GM18508 (cell line): ENCODE measurements at regions not wholly inside any gene's neighbourhood (a gene's known extent, or its start where the extent isn't known, plus 50 kb on each side); places are given as distances from the start of the nearest gene placed in this dataset.

ENCODE experiments used
- ATAC-seq: cut with Tn5 transposase; IDR thresholded peaks from one replicate; pipeline ENCODE4 v1.9.1; 2021; ENCODE audit warnings: moderate number of reproducible peaks; ENCODE audit not compliant: insufficient read depth, unreplicated experiment

DNA sequence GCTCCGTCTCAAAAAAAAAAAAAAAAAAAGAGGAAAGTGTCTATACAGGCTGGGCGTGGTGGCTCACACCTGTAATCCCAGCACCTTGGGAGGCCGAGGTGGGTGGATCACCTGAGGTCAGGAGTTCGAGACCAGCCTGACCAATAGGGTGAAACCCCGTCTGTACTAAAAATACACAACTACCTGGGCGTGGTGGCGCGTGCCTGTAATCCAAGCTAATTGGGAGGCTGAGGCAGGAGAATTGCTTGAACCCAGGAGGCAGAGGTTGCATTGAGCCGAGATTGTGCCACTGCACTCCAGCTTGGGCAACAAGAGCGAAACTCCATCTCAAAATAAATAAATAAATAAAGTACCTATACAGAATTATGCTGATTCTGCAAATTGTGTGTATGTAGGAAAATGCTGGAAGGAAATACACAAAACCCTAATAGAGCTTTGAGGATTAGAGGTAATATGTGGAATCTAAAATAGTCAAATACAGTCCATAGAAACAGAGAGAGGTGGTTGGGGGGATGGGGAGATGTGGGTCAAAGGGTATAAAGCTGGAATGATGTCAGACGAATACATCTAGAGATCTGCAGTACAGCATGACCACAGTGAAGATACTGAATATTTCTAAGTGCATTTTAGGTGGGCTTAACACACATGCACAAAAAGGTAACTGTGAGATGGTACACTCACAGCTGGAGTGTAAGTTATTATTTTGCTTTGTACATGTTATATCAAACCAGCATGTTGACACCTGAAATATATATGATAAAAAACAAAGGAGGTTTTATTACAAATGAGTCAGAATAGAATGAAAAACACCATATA, 174.5 kb upstream of the KLF14 start:
- no peak for ATAC-seq

DNA sequence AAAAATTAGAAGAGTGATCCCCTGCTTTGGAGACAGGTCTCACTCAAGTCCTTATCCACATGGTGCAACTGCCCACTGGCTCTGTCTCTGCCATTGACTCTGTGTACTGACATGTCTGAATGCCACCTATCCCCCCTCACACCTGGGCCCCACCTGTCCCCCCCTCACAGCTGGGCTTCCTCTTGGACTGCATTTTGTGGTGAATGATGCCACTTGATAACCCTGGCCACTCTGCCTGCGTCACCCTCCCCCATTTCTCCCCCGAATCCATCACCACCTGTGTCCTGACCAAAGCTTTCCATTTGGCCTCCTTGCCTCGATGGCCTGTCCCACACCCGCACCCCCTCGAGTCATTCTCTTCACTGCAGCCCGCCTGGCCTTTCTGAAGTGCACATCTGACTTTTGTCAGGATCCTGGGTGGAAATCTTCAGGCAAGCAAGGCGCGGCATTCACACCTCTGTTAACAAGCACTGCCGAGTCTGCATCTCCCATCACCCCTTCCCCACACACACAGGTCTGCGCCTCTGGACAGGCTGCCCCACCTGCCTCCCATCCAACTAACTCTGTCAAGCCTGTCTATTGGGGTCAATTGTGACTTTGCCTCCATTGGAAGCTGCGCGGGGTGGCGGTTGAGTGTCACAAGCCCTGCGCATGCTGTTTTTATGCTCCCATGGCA, 175.3 kb upstream of the KLF14 start:
- ATAC-seq = no peak

DNA sequence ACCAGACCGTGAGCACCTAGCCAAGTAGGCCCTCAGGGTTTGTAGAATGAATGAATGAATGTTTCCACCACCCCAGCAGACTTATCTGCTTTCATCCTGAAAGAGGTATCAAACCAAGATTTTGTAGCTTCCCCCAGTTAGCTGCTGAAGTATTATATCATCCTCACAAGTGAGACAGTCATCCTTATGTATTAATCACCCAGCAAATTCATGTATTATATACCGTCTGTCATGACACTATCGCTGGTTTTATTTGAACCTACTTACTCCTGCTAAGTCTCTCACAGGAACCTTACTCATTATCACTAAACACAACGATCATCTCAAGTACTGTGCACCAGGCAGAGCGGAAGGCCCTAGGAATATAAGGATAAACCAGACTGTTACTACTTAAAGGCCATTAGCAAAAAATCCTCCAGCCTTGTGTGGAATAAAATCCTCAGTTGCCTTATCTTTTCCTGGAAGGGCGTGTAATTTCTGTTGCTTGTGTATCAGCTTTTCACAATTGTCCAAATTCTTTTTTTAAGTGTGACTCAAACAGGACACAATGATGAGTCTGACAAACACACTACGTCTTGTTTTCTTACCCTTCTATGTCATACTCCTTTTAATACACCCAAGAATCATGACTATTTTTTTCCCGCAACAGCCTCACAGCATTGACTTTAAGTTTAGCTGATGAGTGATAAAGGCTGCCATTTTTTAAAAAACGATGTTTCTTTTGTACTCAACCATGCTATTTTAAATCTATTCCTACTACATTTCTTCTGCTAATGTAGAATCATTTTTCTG, 176.1 kb upstream of the KLF14 start:
- no peak for ATAC-seq

DNA sequence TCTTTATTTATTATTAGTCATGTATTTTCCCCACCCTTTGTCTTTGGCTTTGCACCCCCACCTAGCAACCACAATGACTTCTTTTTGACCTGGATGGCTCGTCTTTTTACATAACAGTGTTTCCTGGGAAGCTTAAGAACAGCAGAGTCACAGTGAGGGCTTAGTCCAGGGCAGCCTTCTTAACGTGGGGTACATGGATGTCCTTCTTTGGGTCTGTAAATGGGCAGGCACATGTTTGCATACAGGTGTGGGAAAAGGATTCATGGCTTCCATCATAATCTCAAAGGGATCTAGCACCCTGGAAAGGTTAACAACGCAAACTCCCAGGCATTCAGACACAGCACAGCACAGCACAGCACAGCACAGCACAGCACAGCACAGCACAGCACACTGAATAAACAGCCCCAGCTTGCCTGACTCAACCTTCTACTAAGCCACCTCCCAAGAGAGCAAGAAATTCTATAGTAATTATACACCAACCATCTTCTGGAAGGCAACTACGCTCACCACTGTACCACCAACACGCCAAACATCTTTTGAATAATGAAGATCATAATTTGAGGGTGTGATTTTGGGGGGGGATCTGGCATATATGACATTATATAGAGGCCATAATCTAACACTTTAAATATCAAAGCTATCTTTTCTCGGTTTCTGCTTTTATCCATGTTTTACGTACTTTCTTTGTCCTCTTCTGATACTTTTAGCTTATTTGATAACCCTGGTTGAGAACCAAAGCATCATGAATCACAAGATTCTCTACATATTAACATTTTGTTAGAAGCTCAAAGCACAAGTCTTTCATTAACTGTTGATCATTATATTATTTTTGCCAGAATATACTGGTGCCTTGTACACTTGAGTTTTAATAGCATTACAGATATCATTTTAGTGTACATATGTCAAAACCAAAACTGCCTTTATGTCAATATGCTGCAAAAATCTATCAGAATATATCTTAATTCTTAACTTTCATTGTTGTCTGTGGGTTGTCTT, 177.2 kb upstream of the KLF14 start:
- ATAC-seq = no peak

DNA sequence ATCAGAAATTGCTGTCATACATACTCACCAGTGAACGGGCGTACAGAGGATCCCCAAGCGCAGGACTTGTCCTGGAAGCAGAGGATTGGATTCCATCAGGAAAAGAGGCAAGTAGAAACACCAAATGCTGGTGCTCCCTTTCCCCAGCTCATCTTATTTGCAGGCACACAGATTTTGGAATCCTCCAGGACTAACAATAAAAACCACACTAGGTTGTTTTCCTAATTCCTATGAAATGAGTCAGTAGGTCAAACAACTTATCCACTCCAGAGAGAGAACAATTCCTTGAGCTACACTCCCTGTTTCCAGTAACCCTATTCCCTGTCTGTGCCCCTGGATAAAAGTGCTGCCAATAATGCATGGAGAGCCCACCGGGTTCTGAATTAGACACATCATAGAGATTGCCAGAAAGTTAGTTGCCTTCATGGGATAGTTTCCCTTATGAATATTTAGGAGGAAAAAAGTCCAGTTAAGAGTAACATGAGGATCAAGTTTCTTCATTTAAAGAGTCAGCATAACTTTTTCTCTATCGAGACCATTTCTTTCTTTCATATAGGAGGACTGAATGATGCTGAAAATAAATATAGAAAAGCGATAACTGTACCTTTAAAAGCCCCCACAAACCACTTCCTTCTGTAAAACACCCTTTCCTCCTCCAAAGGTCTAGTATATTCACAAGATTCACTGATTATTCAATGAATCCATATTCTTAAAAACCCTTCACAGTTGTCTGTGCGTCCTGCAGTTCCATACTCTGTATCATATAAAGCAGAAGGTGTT, 178.3 kb upstream of the KLF14 start:
- no peak for ATAC-seq

DNA sequence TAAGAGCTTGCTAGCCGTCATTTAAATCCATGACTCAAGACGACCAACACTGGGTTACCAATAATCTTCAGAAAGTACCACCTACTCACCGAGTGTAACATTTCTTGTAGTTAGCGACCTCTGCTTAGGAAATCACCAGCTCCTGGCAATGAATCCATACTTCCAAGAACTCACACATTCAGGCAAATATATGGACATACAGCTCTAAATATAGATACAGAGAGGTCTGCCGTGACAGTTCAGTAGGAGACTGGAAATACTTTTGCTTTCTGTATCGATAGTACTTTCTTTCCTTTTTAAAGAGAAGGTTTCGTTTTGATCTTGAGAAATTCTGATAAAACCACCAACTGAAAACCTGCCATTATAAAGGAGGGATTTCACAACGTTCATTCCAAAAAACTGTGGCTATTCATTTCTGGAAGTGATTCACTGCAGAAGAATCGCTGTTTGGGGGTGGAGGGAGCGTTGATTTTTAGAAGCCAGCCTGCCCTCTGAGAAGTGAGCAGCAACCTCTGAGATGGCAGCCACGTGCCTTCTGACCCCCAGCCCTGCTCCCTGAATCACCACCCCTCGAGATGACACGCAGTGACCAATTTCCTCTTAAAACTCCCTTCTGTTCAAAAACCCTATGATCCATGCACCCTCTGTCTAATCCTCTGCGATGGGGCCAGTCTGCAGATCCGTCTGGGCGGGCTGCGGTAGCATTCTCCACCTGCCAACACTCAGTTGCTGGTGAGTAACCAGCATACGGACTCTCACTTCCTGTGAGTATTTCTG, 179.0 kb upstream of the KLF14 start:
- ATAC-seq = peak; percentile 80

DNA sequence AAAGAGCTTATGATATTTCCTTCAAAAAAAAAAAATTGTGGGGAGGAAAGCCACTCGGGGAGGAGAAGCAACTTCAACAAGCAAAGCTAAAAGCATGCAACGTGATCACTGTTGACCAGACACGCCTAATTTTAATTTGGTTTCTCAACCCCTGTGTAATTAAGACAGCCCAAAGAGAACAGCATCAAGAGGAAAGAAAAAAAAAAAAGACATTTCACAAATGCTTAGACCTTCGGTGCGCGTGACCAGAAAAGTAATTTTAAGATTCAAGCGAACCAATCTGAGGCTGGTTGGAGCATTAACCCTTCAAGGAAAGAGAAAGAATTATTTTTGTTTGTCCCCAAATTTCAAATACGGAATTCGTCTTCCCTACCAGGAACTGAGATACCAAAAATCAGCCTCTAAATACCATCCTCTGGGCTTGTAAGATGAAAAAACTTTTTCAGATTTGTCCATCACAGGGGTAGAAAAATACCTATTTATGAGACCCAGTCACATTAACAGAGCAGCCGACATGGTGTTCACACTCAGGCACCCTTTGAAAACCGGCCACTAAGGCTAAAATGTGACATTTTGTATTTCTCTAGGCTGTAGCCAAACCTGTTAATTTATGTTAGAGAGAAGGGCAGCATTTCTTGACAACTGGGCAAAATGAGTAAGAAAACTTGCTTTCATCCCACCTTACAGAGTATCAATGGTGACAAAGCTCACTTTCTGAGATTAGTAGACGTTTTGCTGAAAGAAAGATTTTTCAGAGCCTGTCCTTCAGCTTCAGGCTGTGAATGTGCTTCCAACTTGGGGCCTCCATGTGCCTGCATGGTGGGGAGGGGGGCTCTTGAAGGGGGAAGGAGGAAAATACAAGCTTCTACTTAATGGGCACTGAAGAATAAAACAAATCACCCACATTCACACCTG, 179.9 kb upstream of the KLF14 start:
- ATAC-seq = no peak

DNA sequence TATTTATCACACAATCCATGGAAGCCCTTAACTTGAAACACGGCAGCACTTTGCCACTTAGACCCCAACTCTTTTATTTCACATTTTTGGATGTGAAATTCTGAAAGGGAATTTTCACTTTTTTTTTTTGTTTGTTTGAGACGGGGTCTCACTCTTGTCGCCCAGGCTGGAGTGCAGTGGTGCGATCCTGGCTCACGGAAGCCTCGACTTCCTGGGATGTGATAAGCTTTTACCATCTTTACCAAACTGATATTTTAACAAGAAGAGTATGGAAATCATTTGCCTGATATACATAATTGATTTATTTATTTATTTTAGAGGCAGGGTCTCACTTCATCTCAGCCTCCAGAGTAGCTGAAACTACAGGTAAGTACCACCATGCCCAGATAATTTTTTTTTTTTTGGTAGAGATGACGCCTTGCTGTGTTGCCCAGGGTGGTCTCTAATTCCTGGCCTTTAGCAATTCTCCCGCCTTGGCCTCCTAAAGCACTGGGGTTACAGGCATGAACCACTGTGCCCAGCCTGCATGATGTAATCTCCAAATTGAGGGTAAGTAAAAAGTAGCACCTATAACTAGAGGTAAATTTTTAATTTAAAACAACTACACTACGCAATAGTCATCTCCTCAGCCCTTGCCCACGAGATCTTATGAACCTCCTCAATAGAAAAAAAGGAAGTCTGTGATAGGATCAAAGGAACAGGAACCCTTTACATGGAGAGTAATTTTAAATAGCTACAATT, 180.7 kb upstream of the KLF14 start:
- no peak for ATAC-seq

DNA sequence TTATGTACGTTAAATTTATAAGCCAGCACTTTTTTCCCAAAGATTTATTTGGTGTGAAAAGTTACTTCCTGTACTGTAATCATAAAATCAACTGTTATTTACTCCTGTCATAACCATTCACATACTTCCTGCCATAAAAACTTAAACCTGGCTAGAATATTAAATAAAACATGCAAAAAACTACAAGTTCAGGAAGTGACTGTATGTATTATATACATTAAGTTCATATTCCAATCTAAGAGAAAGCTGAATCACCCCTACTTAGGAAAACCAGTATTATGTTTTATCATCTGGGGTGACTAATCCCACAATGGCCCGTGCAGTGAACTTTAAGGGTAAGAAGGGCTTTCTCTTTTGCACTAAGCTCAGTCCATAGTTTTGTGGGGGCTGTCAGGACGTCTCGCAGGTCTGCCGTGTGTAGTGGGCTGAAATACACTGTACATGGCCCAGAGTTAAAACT, 183.7 kb upstream of the KLF14 start:
- no peak for ATAC-seq

DNA sequence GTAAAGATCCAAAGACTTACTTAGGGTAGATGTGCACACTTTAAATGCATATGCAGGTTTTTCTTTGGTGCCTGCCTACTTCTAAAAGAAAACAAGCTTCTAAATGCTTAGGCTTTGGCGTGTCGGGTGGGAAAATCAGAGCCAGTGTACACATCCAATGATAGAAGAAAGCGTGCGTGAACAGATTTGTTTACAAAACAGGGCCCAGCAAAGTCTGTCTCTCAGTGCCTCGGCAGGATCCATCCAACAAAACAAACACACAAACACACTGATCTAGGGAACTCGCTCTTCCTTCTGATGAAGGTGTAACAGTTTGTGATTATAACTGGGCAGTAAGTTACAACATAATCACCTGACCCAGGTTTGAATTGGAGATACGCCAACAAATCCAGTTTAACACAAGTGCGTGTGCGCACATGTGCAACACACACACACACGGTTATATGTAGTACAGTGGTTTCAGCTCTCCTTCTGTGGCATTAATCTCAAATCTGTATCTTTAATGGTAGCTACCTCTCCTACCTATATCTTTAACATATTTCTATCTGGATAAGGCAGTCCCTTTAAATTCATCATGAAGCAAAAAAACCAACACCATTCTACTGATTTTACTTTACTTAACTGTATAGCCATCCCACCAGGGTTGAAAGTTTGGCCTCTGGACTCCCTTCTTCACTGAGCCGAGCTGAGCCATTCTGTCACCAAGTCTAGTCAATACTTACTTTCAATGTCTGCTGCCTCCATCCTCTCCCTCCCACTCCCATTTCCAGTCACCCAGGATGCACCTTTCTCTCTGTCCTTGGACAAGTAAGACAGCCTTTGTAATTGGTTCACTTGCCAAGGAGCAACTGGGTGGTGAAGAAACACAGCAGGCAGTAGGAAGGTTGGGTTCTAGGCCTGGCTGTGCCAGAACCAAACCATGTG, 184.4 kb upstream of the KLF14 start:
- ATAC-seq = no peak

DNA sequence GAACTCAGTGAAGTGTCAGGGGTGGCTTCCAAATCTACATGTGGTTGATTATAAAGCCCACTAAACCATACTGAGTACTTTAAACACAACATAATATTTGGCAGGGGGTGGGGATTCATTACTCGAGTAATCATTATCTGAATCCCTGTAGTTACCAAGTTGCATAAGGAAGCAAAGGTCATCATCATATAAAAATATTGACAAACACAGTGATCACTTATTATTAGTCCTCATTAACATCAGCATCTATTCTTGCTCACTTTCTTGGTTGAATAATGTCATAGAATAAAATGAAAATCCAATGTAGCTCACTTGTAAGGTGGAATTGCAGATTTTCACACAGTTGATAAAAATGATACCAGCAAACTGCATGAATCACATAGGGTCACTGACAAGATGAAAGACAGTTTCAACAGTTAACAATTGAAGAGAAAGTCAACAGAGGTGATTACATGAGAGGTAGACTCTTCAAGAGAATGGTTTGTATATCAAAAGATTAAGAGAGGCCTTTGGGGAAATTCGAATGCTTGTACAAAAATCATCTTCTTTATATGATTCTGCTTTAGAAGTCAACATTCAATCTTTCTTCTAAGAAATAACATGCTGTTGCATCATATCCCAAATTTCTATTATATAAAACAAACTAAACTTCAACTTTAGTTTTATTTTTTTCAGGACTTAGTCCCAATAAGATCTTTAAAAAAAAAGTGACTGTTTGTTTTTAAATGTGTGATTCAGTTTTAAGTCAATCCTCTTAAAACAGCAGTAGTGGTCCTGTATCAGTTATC, 185.5 kb upstream of the KLF14 start:
- ATAC-seq = no peak

DNA sequence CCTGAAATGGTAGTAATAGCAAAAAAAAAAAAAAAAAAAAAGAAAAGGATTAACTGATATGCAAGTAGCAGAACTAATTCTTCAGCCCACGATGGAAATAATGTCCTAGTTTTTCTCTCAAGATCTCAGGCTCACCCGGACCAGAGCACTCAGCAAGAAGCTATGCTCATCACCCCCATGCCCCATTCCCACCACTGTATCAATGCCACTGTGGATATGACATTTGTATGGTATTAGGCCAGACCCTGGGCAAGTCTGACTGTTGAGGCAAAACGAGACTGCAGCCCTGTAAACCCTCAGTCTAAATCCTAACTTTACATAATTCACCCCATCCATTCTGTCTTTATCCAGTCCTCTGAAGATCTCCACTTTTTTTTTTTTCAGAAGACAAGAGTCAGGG, 186.1 kb upstream of the KLF14 start:
- ATAC-seq = no peak

DNA sequence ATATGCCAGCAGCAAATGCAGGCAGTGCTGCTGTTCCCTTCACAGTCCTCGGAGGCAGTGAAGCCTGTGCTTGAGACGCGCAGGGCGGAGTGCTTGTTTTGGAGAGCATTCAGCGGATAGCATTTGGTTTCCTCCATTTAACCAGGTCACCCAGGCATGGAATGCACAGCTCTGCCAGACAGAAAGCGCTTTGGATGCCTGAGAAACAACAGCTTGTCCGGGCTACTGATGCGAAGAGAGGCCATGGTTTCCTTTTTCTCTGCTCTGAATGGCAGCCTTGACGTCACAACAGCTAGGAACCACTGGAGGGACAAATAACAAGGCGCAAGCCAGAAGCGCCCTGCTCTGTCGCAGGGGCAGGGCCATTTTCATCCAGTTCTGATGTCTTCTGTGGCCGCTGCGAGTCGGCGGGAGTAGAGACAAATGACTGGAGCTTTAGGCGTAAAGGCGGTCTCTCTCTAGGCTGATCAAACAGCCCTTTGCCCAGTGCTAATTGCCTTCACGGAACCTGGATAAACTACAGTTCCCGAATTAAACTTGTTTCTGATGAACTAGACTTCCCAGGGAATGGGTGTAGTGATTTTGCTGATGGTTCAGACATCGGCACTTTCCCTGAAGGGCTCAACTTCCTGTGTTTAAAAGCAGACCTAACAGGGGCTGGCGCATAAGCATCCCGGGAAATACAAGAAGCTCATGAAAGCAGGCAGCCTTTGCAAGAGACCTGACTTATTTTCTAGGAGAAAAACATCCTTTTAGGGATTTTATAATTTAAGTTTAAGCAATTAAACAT, 187.6 kb upstream of the KLF14 start:
- ATAC-seq = no peak
